ENCODE measurements at regions not wholly inside any gene's neighbourhood (a gene's known extent, or its start where the extent isn't known, plus 50 kb on each side); places are given as distances from the start of the nearest gene placed in this dataset.

DNA sequence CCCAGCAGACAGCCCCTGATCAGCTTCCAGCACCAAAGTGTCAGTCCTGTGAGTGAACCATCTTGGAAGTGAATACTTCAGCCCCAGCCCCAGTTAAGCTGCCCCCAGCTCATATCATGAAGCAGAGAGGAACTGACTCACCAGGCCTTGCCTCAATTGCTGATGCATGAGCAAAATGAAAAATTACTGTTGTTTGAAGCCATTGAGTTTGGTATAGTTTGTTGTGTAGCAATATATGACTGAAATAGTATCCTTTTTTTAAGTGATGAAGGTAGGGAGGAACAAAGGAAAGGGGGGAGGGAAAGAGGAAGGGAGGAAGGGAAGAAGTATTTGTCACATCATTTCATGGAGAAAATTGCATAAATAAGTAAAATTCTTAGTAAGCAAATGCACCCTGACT is 266.4 kb downstream of the MAFB start:
- no peaks in the 10 kb centered on the region for H3K4me1 ChIP-seq
- TF ChIP-seq POLR2A (IDR thresholded peaks at IDR 0.05) (no peak), POLR2AphosphoS5 (IDR thresholded peaks at IDR 0.05) (no peak), EP300 (IDR thresholded peaks at IDR 0.05) (no peak)
- TF ChIP-seq, protein P1, sequence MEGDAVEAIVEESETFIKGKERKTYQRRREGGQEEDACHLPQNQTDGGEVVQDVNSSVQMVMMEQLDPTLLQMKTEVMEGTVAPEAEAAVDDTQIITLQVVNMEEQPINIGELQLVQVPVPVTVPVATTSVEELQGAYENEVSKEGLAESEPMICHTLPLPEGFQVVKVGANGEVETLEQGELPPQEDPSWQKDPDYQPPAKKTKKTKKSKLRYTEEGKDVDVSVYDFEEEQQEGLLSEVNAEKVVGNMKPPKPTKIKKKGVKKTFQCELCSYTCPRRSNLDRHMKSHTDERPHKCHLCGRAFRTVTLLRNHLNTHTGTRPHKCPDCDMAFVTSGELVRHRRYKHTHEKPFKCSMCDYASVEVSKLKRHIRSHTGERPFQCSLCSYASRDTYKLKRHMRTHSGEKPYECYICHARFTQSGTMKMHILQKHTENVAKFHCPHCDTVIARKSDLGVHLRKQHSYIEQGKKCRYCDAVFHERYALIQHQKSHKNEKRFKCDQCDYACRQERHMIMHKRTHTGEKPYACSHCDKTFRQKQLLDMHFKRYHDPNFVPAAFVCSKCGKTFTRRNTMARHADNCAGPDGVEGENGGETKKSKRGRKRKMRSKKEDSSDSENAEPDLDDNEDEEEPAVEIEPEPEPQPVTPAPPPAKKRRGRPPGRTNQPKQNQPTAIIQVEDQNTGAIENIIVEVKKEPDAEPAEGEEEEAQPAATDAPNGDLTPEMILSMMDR (IDR thresholded peaks at IDR 0.05): no peak
- no peak for DNase-seq
- intact Hi-C loops (cut with DNase I; ENCODE audit: low total_unique reads): no loop called here
- H3K27me3 ChIP-seq: no peaks in the 10 kb centered on the region
- no peak overlapping the region for H3K4me3 ChIP-seq
- no peaks in the 10 kb centered on the region for H3K36me3 ChIP-seq
- H3K27ac ChIP-seq: no peak overlapping the region
- H3K9me3 ChIP-seq: no peaks in the 10 kb centered on the region

DNA sequence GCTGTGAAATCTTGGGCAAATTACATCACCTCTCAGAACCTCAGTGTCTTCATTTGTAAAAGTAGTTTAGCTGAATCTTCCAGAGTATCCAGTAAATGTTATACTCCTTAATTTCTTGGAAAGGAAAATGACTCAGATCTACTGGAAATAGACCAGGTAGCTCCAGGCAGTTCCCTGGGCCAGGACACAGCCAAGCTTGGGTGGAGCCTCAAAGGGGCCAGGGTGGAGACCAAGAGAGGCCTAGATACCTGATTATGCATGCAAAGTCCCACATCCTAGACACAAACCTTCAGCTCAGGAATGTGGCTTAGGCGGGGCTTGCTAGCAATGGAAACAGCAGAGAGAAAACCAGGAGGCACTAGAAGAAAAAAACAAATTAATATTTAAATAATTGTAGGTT is 272.8 kb downstream of the MAFB start:
- Histone ChIP-seq H3K4me1 (no peaks in the 10 kb centered on the region), H3K9me3 (peaks cover 0 to 12% (median 4%) of the 10 kb centered on the region in 4 donors), H3K4me3 (no peak overlapping the region), H3K36me3 (no peaks in the 10 kb centered on the region), H3K27me3 (no peaks in the 10 kb centered on the region), H3K27ac (no peak overlapping the region)
- intact Hi-C loops (cut with DNase I; ENCODE audit: low total_unique reads): no loop called here
- DNase-seq: no peak
- WGBS, 5 donors: 79 to 94% (median 91%) methylated on average over 1 of the region's 1 CpG
- TF ChIP-seq EP300 (IDR thresholded peaks at IDR 0.05): no peak
- no peak for TF ChIP-seq POLR2A (IDR thresholded peaks at IDR 0.05)
- TF ChIP-seq POLR2AphosphoS5 (IDR thresholded peaks at IDR 0.05): no peak
- TF ChIP-seq, protein P1 (IDR thresholded peaks at IDR 0.05): no peak

- Histone ChIP-seq H3K36me3 (no peaks in the 10 kb centered on the region), H3K4me1 (no peaks in the 10 kb centered on the region), H3K27me3 (no peaks in the 10 kb centered on the region), H3K9me3 (peaks cover 0 to 12% (median 4%) of the 10 kb centered on the region in 4 donors), H3K4me3 (no peak overlapping the region), H3K27ac (no peak overlapping the region)
- intact Hi-C loops (cut with DNase I; ENCODE audit: low total_unique reads): no loop called here
- TF ChIP-seq, protein P1 (IDR thresholded peaks at IDR 0.05): no peak
- TF ChIP-seq POLR2AphosphoS5 (IDR thresholded peaks at IDR 0.05): no peak
- TF ChIP-seq POLR2A (IDR thresholded peaks at IDR 0.05): no peak
- TF ChIP-seq EP300 (IDR thresholded peaks at IDR 0.05): no peak
- WGBS, 5 donors: 64 to 78% (median 65%) methylated on average over 5 of the region's 5 CpGs
- DNase-seq: peak; percentile 11 to 36
Observed at GRCh38 chr20:40414843-40415615, 274.0 kb downstream of the MAFB start.

- intact Hi-C loops (cut with DNase I; ENCODE audit: low total_unique reads): no loop called here
- Histone ChIP-seq H3K4me1 (no peaks in the 10 kb centered on the region), H3K27ac (no peak overlapping the region), H3K4me3 (no peak overlapping the region), H3K36me3 (no peaks in the 10 kb centered on the region), H3K9me3 (no peaks in the 10 kb centered on the region), H3K27me3 (no peaks in the 10 kb centered on the region)
- DNase-seq: peak in 1 of 2 donors; percentile 5
- TF ChIP-seq POLR2AphosphoS5 (IDR thresholded peaks at IDR 0.05) (no peak), EP300 (IDR thresholded peaks at IDR 0.05) (no peak), POLR2A (IDR thresholded peaks at IDR 0.05) (no peak)
- TF ChIP-seq, protein P1 (IDR thresholded peaks at IDR 0.05): no peak
- 64 to 83% (median 78%) methylated on average over 3 of the region's 3 CpGs for WGBS, 5 donors
Observed at GRCh38 chr20:40410028-40410427, 279.0 kb downstream of the MAFB start.

Measured in stomach (tissue), 8 donors.